GM23338 (cell line): ENCODE measurements at regions not wholly inside any gene's neighbourhood (a gene's known extent, or its start where the extent isn't known, plus 50 kb on each side); places are given as distances from the start of the nearest gene placed in this dataset.

ENCODE experiments used
- ATAC-seq: fragments of 200-7000 bp; cut with Tn5 transposase; 3 replicates; pipeline ENCODE4 v1.9.1; 2020
- DNase-seq: peaks from one replicate; pipeline ENCODE4 v3.0.0-alpha.2; 2015; ENCODE audit warnings: low spot score
- H2AFZ ChIP-seq: fragments of 200-600 bp; sonication (generic); 2 replicates; pipeline ENCODE4 v1.8.0; 2016; ENCODE audit warnings: antibody characterized with exemption, mild to moderate bottlenecking, moderate library complexity
- H3F3A ChIP-seq: fragments of 200-600 bp; sonication (generic); replicated peaks from 2 replicates; pipeline ENCODE4 v1.8.0; 2017; ENCODE audit warnings: antibody characterized with exemption, mixed run types, low read depth
- H3K27ac ChIP-seq: fragments of 200-600 bp; sonication (generic); 2 replicates; pipeline ENCODE4 v1.6.1; 2016; ENCODE audit warnings: low read depth
- H3K27me3 ChIP-seq: fragments of 200-600 bp; sonication (generic); 2 replicates; pipeline ENCODE4 v1.8.0; 2016; ENCODE audit warnings: mild to moderate bottlenecking, mixed run types, moderate library complexity; ENCODE audit not compliant: insufficient read depth
- H3K36me3 ChIP-seq: fragments of 200-600 bp; sonication (generic); 2 replicates; pipeline ENCODE4 v1.8.0; 2016; ENCODE audit warnings: mild to moderate bottlenecking; ENCODE audit not compliant: insufficient read depth
- H3K4me1 ChIP-seq: fragments of 200-600 bp; sonication (generic); 2 replicates; pipeline ENCODE4 v1.8.0; 2016; ENCODE audit warnings: mild to moderate bottlenecking, moderate library complexity; ENCODE audit not compliant: insufficient read depth
- H3K4me2 ChIP-seq: fragments of 200-600 bp; sonication (generic); 2 replicates; pipeline ENCODE4 v1.7.1; 2017; ENCODE audit warnings: mixed run types
- H3K4me3 ChIP-seq: fragments of 200-600 bp; sonication (generic); 2 replicates; pipeline ENCODE4 v1.6.1; 2016; ENCODE audit warnings: mixed run types
- H3K79me2 ChIP-seq: fragments of 200-600 bp; sonication (generic); replicated peaks from 2 replicates; pipeline ENCODE4 v1.8.0; 2017; ENCODE audit warnings: mild to moderate bottlenecking; ENCODE audit not compliant: insufficient read depth
- H3K9me2 ChIP-seq: fragments of 200-600 bp; sonication (generic); 2 replicates; pipeline ENCODE4 v1.8.0; 2017; ENCODE audit not compliant: insufficient read depth
- H4K20me1 ChIP-seq: fragments of 200-600 bp; sonication (generic); replicated peaks from 2 replicates; pipeline ENCODE4 v1.8.0; 2017; ENCODE audit warnings: mild to moderate bottlenecking; ENCODE audit not compliant: insufficient read depth
- H3K27ac Mint-ChIP-seq: 2 replicates; pipeline ENCODE4 v1.8.0; 2020; ENCODE audit warnings: inconsistent platforms, mild to moderate bottlenecking, moderate library complexity, mixed read lengths
- H3K27me3 Mint-ChIP-seq: 3 replicates; pipeline ENCODE4 v1.8.0; 2022; ENCODE audit warnings: low read depth, mild to moderate bottlenecking, moderate library complexity, mixed read lengths, inconsistent platforms; ENCODE audit not compliant: insufficient read depth, poor library complexity
- H3K36me3 Mint-ChIP-seq: 3 replicates; pipeline ENCODE4 v1.8.0; 2021; ENCODE audit warnings: low read depth, mild to moderate bottlenecking, inconsistent platforms, moderate library complexity, mixed read lengths
- H3K4me1 Mint-ChIP-seq: 3 replicates; pipeline ENCODE4 v1.8.0; 2020; ENCODE audit warnings: mild to moderate bottlenecking, inconsistent platforms, mixed read lengths
- H3K4me3 Mint-ChIP-seq: 3 replicates; pipeline ENCODE4 v1.8.0; 2021; ENCODE audit warnings: moderate library complexity, mild to moderate bottlenecking, inconsistent platforms, mixed read lengths
- H3K9me3 Mint-ChIP-seq: 3 replicates; pipeline ENCODE4 v1.8.0; 2020; ENCODE audit warnings: moderate library complexity, mild to moderate bottlenecking, inconsistent platforms, mixed read lengths
- CTCF ChIP-seq, 2 experiments: fragments of 200-600 bp in 1 of 2; sonication (generic) in 1 of 2; conservative IDR thresholded peaks; 2 replicates each; pipeline versions ENCODE4 v1.5.1 to v1.6.1; 2016 to 2017; ENCODE audit warnings: antibody characterized with exemption in 2 of 2, low read depth in 2 of 2, mild to moderate bottlenecking in 2 of 2, moderate library complexity in 1 of 2
- EZH2 ChIP-seq: fragments of 200-600 bp; sonication (generic); IDR thresholded peaks from one replicate; pipeline ENCODE4 v1.8.0; 2017; ENCODE audit warnings: antibody characterized with exemption, mild to moderate bottlenecking, low read depth; ENCODE audit not compliant: unreplicated experiment
- EZH2phosphoT487 ChIP-seq: fragments of 200-600 bp; sonication (generic); IDR thresholded peaks from one replicate; pipeline ENCODE4 v1.8.1; 2018; ENCODE audit warnings: antibody characterized with exemption; ENCODE audit not compliant: unreplicated experiment
- POLR2AphosphoS5 ChIP-seq: IDR thresholded peaks from 2 replicates; pipeline ENCODE4 v1.6.1; 2016; ENCODE audit warnings: antibody characterized with exemption, low read depth
- ZNF114 ChIP-seq: fragments of 250-450 bp; sonication (Bioruptor Pico); IDR thresholded peaks from 2 replicates; pipeline ENCODE4 v1.5.0; 2020; ENCODE audit warnings: mild to moderate bottlenecking, moderate library complexity
- ZNF331 ChIP-seq: fragments of 250-450 bp; sonication (Bioruptor Pico); IDR thresholded peaks from 2 replicates; pipeline ENCODE4 v1.5.0; 2020; ENCODE audit warnings: low read depth, mild to moderate bottlenecking, moderate library complexity
- ZNF462 ChIP-seq: fragments of 250-450 bp; sonication (Bioruptor Pico); IDR thresholded peaks from 2 replicates; pipeline ENCODE4 v1.5.0; 2020; ENCODE audit warnings: mild to moderate bottlenecking, moderate library complexity

- no peak for TF ChIP-seq ZNF462 (CRISPR knock-in tag)
- TF ChIP-seq ZNF114 = no peak
- TF ChIP-seq EZH2phosphoT487 = no peak
- TF ChIP-seq EZH2 = no peak
- TF ChIP-seq ZNF331 (CRISPR knock-in tag) = no peak
Measured at GRCh38 chr18:72223733-72224132, 320.4 kb downstream of the CBLN2 start (continued).

GRCh38 chr18:72208920-72209676 lies 335.0 kb downstream of the CBLN2 start:
- H2AFZ ChIP-seq = no peak overlapping the region
- no peaks in the 10 kb centered on the region for H3K27me3 ChIP-seq
- H3K79me2 ChIP-seq = no peaks in the 10 kb centered on the region
- DNase-seq (no peak), ATAC-seq (no peak)
- H3K36me3 Mint-ChIP-seq = peaks cover 33% of the 10 kb centered on the region
- H3K9me2 ChIP-seq = no peaks in the 10 kb centered on the region
- H4K20me1 ChIP-seq = no peaks in the 10 kb centered on the region
- H3K4me1 Mint-ChIP-seq = no peaks in the 10 kb centered on the region
- no peaks in the 10 kb centered on the region for H3F3A ChIP-seq
- H3K27ac Mint-ChIP-seq = no peak overlapping the region
- no peak overlapping the region for H3K4me3 ChIP-seq
- H3K27ac ChIP-seq = no peak overlapping the region
- 0 out of 2 replicates have a peak, but pooled peaks cover 6% of the 10 kb centered on the region for H3K36me3 ChIP-seq
- no peaks in the 10 kb centered on the region for H3K4me1 ChIP-seq
- H3K4me2 ChIP-seq = no peak overlapping the region
- peaks cover 77% of the 10 kb centered on the region for H3K9me3 Mint-ChIP-seq
- no peak overlapping the region for H3K4me3 Mint-ChIP-seq
- H3K27me3 Mint-ChIP-seq = no peaks in the 10 kb centered on the region
- TF ChIP-seq CTCF (conservative IDR thresholded peaks at IDR 0.05; ENCODE audit: low read depth in 2 of 2) (no peak), ZNF462 (CRISPR knock-in tag) (no peak), POLR2AphosphoS5 (no peak)
